Medulla oblongata (tissue), 1 donor: ENCODE measurements at regions not wholly inside any gene's neighbourhood (a gene's known extent, or its start where the extent isn't known, plus 50 kb on each side); places are given as distances from the start of the nearest gene placed in this dataset.
"Not testable (repeated sequence)": the region's sequence is repeated elsewhere in the genome, so short reads cannot be mapped to it uniquely, and the experiment has no call there.

Experiments used
- DNase-seq: peaks from one replicate; pipeline ENCODE4 v3.0.0-alpha.2; 2015; ENCODE audit errors: extremely low spot score

DNA sequence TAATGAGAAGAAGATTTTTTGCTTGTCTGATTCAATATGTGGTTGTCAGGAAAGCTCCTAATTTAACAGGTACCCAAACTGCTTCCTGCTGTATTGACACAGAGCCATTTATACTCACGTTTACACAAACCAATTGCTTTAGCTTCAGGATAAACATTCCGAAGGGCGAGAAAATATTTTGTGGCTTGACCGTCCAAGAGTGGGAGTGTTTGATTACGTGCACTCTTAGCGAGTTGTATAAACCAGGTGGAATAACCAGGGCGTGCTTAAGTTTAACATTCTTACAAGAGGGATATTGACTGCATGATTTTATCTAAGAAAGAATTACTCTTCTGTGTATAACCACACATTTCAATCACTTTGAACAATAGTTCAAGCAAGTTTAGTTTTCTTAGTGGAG, 278.7 kb upstream of the TYRP1 start:
- no peak for DNase-seq

DNA sequence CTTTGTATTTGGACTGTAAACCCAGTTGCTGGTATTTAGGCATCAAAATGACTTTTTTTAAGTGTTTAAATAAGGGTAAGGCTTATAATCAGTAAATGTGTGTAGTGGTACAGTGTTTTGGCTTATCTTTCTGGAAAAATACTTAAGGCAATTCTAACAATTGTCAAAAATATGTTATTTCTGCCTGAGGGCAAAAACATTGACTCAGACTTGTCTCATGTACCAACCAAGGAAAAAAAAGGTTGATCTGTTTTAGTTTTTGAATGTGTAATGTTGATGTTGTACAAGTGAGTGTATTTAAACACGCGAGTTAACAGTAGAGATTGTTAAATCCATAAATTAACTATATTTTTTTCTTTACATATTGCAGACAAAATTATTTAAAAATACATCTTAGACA, 277.8 kb upstream of the TYRP1 start:
- DNase-seq: no peak

DNA sequence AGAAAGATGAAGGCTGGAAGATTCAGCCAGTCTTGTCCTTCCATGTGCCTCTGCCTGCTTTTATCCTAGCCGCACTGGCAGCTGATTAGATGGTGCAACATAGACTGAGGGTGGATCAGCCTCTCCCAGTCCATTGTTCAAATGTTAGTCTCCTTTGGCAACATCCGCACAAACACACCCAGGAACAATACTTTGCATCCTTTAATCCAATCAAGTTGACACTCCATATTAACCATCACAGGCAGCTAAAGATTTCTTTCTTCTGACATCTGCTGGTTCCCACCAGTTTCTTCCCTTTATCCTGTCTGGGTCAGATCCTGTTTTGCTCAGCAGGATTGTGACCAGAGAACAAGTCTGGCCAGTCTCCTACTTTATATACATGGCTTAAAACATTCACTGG, 276.5 kb upstream of the TYRP1 start:
- no peak for DNase-seq

DNA sequence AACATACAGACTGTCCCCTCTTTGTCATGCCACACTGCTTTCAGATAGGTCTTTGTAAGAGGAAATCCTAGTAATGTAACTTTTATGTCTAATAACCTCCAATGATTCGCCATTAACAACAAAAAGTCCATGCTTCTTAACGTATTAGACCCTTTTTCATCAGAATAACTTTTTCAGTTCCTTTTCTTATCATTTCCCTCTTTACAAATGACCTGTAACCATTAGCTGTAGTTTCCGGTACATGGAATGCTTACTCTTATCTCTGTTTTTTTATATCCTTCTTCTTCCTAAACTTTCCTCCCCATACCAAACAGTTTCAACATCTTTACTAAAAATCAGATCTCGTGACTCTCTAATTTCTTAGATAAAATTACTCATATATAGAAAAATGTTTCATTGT, 268.9 kb upstream of the TYRP1 start:
- no peak for DNase-seq

DNA sequence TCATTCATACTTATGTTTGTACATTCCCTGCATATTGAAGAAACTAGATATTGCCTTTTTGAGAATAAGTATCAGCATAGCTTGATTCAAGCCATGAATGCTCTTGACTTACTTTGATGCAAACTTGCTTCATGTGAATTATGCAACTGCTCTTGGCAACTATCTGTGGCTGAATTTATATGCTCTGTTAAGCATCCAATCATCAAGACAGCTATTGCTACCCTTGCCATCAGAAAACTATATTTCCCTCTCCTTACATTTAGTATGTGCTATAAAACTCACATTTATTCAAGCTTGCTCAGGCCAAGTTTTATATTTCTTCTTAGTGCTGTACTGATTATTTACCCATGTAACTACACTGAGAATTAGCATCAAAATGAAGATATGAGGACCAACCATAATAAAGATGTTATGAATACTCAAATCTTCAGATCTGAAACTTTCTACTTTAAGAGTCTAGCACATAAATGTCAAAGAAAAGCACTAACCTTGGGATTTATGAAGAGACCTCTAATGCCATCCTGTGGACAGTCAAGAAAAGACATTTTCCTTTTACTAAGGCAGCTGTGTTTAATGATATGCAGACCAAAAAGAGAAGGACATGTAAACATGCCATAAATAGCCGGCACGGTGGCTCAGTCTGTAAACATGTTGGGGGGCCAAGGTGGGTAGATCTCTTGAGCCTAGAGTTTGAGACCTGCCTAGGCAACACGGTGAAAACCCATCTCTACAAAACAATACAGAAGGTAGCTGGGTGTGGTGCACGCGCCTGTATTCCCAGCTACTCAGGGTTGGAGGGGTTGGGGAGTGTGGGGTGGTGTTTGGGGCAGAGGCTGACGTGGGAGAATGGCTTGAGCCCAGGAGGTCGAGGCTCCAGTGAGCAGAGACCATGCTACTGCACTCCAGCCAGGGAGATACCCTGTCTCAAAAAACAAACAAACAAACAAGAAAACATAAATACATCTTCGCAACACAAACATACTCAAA, 267.0 kb upstream of the TYRP1 start:
- peak; percentile 9 for DNase-seq

DNA sequence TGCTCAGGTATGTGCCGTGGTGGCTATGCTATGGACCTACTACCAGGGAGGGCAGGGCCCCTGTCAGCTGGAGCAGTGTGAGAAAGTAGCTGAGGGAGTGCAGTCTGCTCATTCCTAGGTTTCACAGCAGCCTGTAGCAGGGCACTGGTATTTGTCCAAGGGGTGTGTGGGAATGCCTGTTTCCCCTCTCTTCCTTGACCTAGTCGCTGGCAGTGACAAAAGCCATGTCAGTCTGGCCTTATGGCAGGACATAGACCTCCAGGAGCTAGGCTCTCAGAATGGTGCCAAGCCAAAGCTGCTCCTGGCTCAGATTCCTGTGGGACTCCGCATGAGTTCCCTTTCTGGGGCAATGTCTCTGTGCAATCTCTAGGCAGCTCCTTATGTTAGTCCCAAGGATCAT, 253.9 kb upstream of the TYRP1 start:
- no peak for DNase-seq

DNA sequence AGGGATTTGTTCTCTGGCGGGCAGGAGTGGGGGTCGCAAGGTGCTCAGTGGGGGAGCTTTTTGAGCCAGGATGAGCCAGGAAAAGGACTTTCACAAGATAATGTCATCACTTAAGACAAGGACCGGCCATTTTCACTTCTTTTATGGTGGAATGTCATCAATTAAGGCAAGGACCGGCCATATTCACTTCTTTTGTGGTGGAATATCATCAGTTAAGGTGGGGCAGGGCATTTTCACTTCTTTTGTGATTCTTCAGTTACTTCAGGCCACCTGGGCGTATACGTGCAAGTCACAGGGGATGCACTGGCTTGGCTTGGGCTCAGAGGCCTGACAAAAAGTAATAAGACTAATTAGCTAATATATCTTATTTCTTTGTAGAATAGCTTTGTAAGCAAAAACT, 252.1 kb upstream of the TYRP1 start:
- DNase-seq: not testable (repeated sequence)

DNA sequence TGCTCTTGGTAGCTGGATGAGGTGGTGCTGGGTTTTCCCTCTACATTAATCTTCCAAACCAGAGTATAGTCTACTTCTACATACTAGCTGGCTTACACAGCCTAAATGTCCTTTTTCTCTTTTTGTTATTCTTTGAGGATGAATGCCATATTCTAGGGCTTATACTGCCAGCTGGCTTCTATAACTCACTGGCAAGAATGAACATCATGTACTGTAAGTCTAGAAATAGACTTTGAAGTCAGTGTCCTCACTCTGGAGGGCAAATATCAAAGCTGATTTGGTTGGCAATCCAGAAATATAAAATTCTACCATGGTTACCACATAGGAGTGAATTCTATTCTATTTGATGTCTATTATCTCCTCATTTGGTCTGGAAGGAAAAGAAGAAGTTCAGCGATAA, 251.7 kb upstream of the TYRP1 start:
- no peak for DNase-seq

DNA sequence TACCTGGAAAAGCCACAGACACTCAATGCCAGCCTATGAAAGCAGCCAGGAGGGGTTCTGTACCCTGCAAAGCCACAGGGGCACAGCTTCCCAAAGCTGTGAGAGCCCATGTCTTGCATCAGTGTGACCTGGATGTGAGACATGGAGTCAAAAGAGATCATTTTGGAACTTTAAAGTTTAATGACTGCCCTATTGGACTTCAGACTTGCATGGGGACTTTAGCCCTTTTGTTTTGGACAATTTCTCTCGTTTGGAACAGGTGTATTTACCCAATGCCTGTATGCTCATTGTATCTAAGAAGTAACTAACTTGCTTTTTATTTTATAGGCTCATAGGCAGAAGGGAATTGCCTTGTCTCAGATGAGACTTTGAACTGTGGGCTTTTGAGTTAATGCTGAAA, 244.9 kb upstream of the TYRP1 start:
- DNase-seq: no peak

DNA sequence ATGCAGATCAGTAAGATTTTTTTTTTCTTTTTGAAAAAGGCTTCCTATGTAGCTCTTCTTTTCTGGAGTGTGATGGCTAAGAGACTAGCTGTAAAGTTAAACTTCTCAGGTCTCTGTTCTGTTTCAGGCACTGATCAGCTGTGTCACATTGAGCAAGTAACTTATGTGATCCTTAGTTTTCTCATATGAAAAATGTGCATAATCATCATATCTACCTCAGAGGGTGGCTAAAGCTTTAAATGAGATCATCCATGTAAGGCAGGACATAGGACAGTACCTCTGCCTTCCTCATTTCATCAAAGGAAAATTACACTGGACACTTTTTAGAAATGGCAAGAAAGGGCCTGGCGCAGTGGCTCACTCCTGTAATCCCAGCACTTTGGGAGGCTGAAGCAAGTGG, 235.9 kb upstream of the TYRP1 start:
- DNase-seq: no peak

DNA sequence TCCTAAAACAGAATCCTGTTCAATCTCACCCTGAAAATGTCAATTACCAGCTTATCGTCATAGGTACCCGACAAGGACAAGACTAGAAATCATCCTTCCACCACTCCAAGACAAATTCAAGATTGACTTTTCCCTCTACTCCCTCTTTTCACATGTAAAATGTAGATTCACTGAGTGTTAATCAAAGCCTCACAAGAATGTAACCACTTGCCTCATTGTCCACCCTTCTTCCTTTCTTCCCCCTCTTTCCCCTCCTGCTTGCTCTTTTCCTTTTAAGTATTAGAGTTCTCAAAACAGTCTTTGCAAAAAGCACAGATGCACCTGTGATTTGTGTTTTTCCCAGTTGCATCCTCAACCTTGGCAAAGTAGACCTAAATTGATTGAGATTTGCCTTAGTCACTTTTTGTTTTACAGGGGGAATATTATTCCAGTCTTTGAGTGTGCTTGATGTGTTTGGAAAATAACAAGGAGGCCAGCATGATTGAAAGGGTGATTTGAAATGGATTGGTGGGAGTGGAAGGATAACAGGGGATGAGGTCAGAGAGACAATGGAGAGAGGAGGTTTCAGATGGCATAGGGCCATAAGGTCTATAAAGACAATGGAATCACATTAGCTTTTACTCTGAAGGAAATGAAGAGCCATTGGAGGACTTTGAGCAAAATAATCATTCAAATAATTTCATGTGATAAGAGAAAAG, 231.3 kb upstream of the TYRP1 start:
- DNase-seq: no peak

DNA sequence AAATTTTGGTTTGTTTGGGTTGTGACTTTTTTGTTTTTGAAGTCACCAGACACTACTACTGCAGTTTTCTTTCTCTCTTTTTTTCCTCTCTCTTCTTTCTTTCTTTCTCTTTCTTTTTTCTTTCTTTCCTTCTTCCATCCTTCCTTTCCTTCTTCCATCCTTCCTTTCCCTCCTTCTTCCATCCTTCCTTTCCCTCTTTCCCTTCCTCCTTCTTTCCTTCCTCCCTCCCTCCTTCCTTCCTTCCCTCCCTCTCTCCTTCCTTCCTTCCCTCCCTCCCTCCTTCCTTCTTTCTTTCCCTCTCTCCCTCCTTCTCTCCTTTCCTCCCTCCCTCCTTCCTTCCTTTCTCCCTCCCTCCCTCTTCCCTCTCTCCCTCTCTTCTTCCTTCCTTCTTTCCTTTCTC, 230.3 kb upstream of the TYRP1 start:
- DNase-seq: no peak

DNA sequence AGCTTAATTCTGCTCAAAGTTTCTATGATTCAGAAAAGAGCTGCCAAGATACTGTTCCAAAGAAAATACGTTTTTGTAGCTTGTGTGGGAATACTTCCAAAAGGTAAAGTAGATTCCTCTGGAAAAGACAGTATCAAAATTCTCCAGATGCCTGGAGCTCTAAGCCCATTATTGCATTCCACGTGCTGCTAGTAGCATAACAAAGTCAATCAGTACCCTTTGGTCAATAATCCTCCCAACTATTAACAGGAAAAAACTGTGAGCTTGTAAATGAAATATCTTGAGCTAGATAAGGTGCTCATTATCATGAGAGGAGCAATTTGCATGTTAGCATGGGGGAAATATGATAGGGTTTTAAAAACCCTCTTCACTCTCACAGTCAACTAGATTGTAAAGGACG, 229.5 kb upstream of the TYRP1 start:
- DNase-seq: no peak

DNA sequence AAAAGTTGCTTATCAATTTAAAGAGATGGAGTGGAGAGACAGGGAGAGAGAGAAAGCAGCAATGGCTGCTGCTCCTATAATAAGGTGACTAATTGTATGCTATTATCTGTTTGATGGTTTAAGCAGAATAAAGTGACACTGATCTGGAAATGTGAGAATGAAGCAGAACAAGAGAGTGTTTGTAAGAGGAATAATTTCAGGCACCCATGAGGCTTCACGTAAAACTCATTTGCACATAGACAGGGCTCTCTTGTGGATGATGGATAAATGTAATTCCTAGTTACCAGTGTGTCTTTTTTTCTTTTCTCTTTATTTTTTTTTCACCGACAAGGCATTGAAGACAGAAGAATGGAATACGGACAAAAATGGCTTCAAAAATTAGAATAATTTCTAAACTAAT, 228.8 kb upstream of the TYRP1 start:
- no peak for DNase-seq

DNA sequence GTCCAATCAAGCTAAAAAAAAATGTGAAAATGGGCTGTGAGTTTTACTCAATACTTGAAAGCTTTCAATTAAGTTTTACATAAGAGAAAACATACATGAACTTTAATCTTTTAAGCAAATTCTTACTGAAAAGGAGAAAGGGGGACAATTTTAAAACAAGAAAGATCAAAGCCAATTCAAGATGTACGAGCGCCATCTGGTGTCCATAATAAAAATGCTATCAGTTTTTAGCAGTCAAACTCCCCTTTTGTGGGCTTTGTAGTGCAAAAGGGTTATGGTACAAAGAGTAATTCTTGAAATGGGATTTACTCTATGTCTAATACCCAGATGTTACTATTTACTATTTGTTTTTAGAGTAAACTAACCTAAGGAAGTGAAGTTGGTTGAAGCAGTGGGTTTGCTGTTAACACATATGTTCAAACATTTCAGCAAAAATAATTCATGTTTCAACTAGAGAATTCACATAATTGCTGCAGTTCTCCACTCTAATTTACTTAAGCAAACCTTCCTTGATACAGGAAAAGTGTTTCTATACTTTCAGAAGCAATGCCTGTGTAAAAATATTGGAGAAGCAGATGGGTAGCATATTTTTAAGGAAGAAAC, 228.2 kb upstream of the TYRP1 start:
- peak; percentile 28 for DNase-seq

DNA sequence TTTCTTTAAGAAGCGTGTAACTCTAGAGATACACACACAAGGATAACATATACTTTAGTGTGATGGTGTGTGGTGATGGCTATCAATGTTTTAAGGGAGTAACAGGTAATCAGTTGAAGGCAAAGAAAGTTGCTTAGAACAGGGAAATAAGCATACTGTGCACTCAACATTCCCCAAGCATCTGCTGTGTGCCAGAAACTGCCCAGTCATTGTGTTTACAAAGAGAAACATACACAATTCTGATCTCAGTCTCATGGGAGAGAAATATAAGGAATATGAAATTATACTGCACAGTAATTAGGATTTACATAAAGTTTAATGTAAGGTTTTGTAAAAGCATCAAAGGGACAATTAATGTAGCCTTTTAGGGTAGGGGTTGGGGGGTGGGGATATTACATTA, 224.1 kb upstream of the TYRP1 start:
- no peak for DNase-seq

DNA sequence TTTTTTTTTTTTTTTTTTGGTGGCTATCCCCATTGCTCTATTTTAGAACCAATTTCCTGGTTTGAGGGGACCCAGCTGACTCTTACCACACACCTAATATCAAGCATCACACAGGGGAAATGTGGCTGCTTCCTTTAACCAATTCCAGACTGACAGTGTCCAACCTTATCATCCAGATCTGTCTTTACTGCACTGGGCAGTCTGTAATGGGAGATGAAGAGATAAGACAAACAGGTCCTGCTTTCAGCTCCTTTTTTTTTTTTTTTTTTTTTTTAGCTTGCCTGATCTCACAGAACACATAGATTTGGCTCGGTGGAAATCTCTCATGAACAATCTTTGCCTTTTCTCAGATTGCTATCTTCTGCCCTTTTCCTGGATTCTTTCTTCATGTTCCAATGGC, 198.8 kb upstream of the TYRP1 start:
- no peak for DNase-seq

DNA sequence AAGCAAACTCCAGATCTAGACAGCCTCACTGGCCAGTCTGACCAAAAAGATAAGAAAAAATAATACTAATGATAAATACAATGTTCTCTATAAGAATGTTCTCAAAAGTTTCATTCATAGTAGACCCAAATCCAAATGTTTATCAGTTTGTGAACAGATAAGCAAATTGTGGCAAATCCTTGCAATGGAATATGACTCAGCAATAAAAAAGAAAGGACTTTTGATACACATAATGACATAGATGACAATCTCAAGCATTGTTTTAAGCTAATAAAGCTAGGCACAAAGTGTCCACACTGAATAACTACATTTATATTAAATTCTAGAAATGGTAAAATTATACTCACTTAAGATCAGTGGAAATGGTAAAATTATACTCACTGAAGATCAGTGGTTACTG, 195.4 kb upstream of the TYRP1 start:
- DNase-seq: no peak

DNA sequence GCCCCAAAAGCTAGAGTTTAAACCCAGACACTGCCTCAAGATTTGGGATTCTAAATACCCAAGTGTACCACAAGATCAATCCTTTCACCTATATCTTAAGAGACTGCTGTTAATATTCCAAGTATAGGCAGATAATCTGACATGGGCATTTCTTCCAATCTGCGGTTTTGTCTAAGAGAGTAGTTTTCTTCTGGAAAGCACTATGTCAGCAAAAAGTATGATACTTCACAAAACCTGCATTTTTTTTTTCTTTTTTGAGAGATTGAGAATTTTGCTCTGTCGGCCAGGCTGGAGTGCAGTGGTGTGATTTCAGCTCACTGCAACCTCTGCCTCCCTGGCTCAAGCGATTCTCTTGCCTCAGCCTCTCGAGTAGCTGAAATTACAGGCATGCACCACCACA, 190.7 kb upstream of the TYRP1 start:
- no peak for DNase-seq

DNA sequence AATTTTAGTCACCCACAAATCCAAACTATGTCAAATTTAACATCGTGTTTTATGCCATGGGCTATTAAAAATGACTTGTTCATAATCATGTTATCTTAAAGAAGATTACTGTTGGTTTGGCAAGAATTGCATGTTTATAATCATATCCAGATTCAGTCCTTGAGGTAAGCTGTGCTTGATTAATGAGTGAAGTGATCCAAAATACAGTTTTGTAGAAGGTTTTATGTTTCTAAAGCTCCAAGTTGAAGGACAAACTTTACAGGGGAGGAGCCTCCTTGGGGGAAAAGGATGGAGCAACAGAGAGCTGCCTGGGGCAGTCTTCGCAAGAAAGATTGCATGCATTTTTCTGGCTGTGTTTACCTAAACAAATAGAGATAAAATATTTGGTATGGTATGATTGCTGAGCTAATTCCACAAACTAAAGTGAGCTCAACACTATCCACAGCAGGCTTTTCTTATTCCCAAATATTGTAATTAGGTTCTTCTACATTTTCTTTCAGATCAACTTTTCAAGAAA, 189.5 kb upstream of the TYRP1 start:
- DNase-seq: no peak

DNA sequence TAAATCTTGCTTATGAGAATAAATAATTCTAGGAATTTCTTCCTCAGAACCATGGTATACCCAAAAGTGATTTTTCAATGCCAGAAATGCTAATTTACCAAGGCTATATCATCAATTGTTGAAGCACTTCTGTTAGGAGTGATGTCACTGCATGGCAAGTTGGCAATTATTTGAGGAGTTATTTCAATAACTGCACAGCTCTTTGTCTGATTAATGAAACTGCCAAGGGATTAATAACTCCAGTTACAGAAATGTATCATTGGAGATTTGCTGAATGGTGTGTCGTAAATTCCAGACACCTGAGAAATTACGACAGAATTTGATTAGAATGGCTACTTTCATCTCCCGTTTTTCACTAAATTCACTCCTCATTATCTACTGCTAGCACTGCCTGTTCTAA, 182.6 kb upstream of the TYRP1 start:
- no peak for DNase-seq

DNA sequence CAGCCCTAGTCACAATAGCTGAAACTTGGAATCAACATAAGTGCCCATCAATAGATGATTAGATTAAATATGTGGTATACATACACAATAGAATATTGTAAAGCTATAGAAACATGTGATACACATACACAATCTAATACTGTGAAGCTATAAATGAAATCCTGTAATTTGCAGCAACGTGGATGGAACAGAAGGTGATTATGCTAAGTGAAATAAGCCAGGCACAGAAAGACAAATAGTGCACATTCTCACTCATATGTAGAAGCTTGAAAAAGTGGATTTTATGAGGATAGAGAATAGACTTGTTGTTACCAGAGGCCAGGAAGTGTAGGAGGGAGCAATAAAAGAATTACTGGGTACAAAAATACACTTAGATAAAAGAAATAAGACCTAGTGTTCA, 181.5 kb upstream of the TYRP1 start:
- no peak for DNase-seq

DNA sequence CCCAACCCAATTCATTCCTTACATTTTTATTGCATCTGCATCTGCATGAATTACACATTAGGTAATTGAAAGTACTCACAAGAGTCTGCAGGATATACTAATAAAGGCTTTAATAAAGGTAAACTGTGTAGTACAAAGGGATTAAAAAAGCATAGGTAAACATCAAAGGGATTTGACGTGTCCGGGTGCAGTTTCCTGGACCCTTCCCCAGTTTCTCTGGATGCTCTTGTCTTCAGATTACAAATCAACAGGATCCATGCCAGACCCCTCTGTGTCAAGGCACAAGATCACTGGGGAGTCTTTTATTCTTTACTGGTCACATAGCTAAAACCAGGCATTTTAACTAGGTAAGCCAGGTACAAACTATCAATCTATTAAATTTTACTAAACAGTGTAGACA, 177.2 kb upstream of the TYRP1 start:
- DNase-seq: no peak
